GM12801 (cell line): ENCODE measurements at regions not wholly inside any gene's neighbourhood (a gene's known extent, or its start where the extent isn't known, plus 50 kb on each side); places are given as distances from the start of the nearest gene placed in this dataset.

Experiments
- CTCF ChIP-seq: IDR thresholded peaks from one replicate; pipeline ENCODE4 v1.5.1; 2011; ENCODE audit warnings: control low read depth; ENCODE audit not compliant: insufficient read length; ENCODE audit errors: extremely low read depth

DNA sequence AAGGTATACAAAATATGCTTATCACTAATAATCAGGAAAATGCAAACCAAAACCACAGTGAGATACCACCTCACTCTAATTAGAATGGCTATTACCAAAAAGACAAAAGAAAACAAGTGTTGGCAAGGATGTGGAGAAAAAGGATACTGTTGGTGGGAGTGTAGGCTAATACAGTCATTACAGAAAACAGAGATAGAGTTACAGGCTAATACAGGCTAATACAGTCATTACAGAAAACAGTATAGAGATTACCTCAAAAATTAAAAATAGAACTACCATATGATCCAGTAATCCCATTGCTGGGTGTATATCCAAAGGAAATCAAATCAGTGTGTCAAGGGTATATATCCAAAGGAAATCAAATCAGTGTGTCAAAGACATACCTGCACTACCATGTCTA lies 238.4 kb downstream of the PLPP3 start:
- no peak for TF ChIP-seq CTCF

- no peak for TF ChIP-seq CTCF
Measured at GRCh38 chr1:56339786-56340465, 239.4 kb downstream of the PLPP3 start.

GRCh38 chr1:56339093-56339492 lies 240.3 kb downstream of the PLPP3 start:
- TF ChIP-seq CTCF = no peak

DNA sequence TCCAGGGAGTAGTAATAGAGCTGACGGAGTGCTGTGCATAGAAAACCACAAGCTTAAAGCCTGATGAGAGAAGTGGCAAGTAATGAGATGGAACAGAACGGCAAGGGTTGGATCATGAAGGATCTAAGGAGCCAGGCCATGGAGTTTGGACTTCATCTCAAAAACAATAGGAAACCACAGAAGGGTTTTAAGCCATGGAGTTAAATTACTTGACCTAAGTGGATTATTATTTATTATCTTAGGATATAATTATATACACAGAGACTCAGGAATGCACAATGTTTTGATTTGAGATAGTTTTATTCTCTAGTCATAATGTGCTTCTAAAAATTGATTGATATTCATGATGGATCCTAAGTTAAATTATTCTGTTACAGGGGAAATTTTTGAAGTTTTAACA lies 242.4 kb downstream of the PLPP3 start:
- TF ChIP-seq CTCF = no peak

- no peak for TF ChIP-seq CTCF
Measured at GRCh38 chr1:56335394-56335793, 244.0 kb downstream of the PLPP3 start.

DNA sequence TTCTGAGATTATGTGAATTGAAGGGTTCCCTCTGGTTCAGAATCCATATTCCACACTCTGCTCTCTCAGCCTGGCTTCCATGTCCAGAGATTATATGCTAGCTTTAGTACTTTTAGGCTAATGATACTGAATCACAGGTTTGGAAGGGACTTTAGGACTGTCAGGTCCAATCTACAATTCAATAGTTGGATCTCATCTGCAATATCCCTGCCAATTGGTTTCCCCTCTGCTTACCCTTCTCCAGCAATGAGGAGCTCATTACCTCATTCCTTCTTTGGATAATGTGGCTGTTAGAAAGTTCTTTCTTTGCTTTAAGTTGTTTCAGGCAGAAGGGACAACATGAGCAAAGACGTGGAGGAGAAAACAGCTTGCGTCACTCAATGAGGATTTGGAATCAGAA lies 245.3 kb downstream of the PLPP3 start:
- no peak for TF ChIP-seq CTCF

DNA sequence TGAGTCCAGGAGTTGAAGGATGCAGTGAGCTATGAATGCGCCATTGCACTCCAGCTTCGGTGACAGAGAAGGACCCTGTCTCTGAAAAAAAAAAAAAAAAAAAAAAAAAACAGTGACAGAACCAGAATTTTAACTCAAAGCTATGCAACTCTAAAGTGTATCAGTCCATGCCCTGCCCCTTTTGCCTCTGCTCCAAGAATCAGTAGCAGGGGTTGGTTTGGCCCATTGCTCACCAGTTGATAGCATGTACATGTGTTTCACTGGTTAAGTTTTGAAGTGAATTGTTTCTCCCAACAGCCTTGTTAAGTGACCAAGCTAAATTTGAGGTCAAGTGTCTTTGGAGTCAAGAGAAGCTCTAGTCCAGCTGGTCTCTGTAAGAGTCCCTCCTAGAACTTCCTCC lies 245.9 kb downstream of the PLPP3 start:
- TF ChIP-seq CTCF = no peak
